ENCODE measurements at regions not wholly inside any gene's neighbourhood (a gene's known extent, or its start where the extent isn't known, plus 50 kb on each side); places are given as distances from the start of the nearest gene placed in this dataset.

DNA sequence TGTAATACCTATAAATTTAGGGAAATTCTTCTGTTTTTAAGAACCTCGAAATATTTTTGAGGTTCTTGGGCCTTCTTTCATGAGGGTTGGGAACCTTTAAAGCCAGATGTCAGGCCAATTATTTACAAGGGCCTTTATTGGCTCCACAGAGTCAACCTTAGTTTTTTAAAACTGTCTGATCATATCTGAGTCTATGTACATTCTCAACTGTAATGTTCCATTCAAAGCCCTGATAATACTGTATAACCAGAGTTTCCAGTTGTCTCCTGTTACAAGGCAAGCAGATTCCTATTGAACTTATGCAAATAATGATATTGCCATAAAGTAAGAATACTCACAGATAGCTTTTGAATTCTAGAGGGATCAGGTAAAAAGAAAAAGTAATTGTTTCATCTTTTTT, 545.5 kb downstream of the EPM2A start:
- TF ChIP-seq POLR2A (IDR thresholded peaks at IDR 0.05; ENCODE audit: low read length) (no peak), GATA1 (IDR thresholded peaks at IDR 0.05; ENCODE audit: low read depth, low read length) (no peak)
